GM18951 (cell line): ENCODE measurements at regions not wholly inside any gene's neighbourhood (a gene's known extent, or its start where the extent isn't known, plus 50 kb on each side); places are given as distances from the start of the nearest gene placed in this dataset.

Experiments used
- POLR2A ChIP-seq: IDR thresholded peaks from 4 replicates; pipeline ENCODE4 v1.6.1; 2011; ENCODE audit warnings: mild to moderate bottlenecking; ENCODE audit not compliant: insufficient read length, insufficient read depth; ENCODE audit errors: extremely low read depth
- in situ Hi-C: fragments of 300-500 bp; cut with MboI; formaldehyde crosslinking; loops from one replicate; pipeline ENCODE4 v1.12.0; 2022; ENCODE audit warnings: low sequenced_read_pairs, mixed read lengths, inconsistent platforms; ENCODE audit not compliant: unreplicated experiment

DNA sequence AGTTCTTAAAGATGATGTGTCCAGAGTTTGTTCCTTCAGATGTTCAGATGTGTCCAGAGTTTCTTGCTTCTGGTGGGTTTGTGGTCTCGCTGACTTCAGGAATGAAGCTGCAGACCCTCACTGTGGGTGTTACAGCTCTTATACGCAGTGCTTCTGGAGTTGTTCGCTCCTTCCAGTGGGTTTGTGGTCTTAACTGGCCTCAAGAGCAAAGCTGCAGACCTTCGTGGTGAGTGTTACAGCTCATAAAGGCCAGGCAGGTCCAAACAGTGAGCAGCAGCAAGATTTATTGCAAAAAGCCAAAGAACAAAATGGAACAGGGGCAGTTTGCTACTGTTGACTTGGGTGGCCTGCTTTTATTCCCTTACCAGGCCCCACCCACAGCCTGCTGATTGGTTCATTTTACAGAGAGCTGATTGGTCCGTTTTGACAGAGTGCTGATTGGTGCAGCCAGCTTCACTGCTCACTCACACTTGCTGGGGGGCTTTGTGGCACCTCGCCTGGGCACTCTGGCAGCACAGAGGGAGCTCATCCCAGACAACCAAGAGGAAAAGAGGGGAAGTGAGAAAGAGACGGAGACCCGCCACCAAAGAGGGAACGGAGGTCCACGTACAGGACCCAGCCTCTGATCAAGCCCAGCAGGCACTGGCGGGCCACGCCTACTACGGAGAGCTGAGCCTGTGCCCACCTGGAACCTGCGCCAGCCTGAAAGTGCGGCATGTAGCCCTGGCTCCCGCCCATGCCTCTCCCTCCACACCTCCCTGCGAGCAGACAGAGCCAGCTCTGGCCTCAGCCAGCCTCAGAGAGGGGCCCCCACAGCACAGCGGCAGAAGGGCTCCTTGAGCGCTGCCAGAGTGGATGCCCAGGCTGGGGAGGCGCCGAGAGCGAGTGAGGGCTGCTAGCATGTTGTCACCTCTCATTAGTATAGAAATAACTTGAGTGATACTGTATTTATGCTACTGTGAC lies 55.8 kb upstream of the SEMA3C start:
- no peak for TF ChIP-seq POLR2A
- in situ Hi-C loops = no loop called here

DNA sequence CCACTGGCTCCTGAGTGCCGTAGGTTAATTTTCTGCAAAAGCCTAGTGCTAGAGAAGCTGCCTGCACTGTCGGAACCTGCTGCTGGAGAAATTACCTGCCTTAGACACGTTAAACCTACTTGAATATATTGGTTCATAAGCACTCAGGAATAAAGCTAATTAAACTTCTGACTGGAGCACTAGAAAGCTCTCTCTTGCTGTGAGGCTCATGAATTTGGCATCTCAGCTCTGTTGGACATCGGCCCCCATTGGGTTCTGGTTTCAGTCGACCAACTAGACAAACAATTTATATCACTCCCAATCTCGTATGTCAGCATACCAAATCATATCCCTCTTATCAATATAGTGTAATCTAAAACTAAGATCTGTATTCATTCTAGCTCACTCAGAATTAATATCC lies 52.4 kb upstream of the SEMA3C start:
- no peak for TF ChIP-seq POLR2A
- in situ Hi-C loops = no loop called here
